SU-DHL-6 (cell line): ENCODE measurements at regions not wholly inside any gene's neighbourhood (a gene's known extent, or its start where the extent isn't known, plus 50 kb on each side); places are given as distances from the start of the nearest gene placed in this dataset.

Experiments
- EZH2phosphoT487 ChIP-seq: fragments of 200-600 bp; sonication (generic), shearing (Covaris generic); conservative IDR thresholded peaks from 2 replicates; pipeline ENCODE4 v1.6.1; 2018; ENCODE audit warnings: mild to moderate bottlenecking, antibody characterized with exemption, low read length, moderate library complexity, mixed read lengths
- TF ChIP-seq, protein P1 (sequence below): fragments of 200-600 bp; sonication (generic); IDR thresholded peaks from one replicate; pipeline ENCODE4 v1.5.1; 2017; ENCODE audit warnings: antibody characterized with exemption, mild to moderate bottlenecking, low read length, moderate library complexity; ENCODE audit not compliant: insufficient read depth, poor library complexity, severe bottlenecking

DNA sequence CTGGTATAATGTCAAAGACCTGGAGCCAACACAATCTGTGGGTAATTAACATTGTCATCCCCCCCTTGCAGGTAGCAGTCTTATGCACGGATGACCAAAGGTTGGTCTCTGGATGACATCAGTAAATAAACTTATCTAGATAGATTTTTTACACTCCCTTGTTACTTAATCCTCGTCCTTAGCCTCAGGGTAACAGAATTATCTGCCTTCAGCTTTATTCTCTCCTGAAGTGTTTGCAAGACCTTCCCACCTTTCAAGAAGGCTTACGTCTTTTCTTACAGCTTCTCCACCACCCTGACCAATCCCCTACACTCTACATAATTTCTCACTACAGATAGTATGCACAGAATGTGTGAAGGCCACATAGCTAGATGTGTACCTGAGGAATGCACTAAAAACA lies 434.8 kb upstream of the HTR1E start:
- TF ChIP-seq, protein P1, sequence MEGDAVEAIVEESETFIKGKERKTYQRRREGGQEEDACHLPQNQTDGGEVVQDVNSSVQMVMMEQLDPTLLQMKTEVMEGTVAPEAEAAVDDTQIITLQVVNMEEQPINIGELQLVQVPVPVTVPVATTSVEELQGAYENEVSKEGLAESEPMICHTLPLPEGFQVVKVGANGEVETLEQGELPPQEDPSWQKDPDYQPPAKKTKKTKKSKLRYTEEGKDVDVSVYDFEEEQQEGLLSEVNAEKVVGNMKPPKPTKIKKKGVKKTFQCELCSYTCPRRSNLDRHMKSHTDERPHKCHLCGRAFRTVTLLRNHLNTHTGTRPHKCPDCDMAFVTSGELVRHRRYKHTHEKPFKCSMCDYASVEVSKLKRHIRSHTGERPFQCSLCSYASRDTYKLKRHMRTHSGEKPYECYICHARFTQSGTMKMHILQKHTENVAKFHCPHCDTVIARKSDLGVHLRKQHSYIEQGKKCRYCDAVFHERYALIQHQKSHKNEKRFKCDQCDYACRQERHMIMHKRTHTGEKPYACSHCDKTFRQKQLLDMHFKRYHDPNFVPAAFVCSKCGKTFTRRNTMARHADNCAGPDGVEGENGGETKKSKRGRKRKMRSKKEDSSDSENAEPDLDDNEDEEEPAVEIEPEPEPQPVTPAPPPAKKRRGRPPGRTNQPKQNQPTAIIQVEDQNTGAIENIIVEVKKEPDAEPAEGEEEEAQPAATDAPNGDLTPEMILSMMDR = no peak
- no peak for TF ChIP-seq EZH2phosphoT487
